GM12875 (cell line): ENCODE measurements at regions not wholly inside any gene's neighbourhood (a gene's known extent, or its start where the extent isn't known, plus 50 kb on each side); places are given as distances from the start of the nearest gene placed in this dataset.

ENCODE experiments used
- H3K4me3 ChIP-seq: one replicate; pipeline ENCODE4 v1.5.1; 2011; ENCODE audit warnings: low read depth, low read length, control low read depth
- TF ChIP-seq, protein P1 (sequence below): IDR thresholded peaks from 2 replicates; pipeline ENCODE4 v1.5.1; 2011; ENCODE audit warnings: low read depth, mild to moderate bottlenecking, control low read depth, inconsistent platforms, low read length, moderate library complexity, borderline replicate concordance; ENCODE audit not compliant: insufficient read depth

DNA sequence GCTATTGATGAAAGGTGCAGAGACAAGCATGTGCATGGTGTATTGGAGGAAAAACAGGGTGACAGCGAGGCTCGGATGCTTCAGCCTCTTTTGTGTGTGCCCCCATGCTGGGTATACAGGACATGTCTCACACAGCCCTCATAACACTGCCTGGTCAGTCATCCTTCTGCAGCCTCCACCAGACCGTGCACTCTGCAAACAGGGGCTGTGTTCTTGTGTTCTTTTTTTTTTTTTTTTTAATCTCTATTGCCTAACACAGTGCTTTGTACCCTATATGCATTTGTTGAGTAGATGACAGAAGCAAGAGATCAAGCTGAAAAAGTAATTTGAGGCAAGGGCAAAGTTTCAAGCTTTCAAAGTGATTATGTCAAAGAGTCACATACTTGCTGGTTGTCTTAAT lies 367.2 kb upstream of the SLITRK1 start:
- H3K4me3 ChIP-seq, result no peak overlapping the region
- TF ChIP-seq, protein P1, sequence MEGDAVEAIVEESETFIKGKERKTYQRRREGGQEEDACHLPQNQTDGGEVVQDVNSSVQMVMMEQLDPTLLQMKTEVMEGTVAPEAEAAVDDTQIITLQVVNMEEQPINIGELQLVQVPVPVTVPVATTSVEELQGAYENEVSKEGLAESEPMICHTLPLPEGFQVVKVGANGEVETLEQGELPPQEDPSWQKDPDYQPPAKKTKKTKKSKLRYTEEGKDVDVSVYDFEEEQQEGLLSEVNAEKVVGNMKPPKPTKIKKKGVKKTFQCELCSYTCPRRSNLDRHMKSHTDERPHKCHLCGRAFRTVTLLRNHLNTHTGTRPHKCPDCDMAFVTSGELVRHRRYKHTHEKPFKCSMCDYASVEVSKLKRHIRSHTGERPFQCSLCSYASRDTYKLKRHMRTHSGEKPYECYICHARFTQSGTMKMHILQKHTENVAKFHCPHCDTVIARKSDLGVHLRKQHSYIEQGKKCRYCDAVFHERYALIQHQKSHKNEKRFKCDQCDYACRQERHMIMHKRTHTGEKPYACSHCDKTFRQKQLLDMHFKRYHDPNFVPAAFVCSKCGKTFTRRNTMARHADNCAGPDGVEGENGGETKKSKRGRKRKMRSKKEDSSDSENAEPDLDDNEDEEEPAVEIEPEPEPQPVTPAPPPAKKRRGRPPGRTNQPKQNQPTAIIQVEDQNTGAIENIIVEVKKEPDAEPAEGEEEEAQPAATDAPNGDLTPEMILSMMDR, result no peak

- no peak overlapping the region for H3K4me3 ChIP-seq
- TF ChIP-seq, protein P1, result no peak
Observed at GRCh38 chr13:84243340-84243739, 361.1 kb upstream of the SLITRK1 start.

DNA sequence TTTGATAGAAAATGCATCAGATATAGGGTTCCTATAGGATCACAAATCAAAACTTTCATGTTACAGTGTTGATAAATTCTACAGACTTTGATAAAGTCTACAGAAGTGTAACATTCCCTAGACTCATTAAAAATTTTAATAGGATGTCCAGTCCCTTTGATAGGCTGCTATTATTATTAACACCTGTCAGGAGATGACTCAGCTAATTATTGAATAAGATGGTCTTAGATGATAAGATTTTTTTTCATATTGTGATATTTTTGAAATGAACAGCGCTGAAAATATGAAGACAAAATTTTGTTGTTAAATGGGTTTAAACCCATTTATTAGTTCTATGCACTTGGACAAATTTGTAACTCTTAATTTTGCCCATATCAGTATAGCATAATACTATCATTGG lies 356.8 kb upstream of the SLITRK1 start:
- H3K4me3 ChIP-seq, result no peak overlapping the region
- TF ChIP-seq, protein P1, result no peak

GRCh38 chr13:84238381-84238780 lies 356.1 kb upstream of the SLITRK1 start:
- H3K4me3 ChIP-seq, result no peak overlapping the region
- TF ChIP-seq, protein P1, result no peak

- no peak overlapping the region for H3K4me3 ChIP-seq
- TF ChIP-seq, protein P1, result no peak
Observed at GRCh38 chr13:84237143-84237542, 354.9 kb upstream of the SLITRK1 start.

DNA sequence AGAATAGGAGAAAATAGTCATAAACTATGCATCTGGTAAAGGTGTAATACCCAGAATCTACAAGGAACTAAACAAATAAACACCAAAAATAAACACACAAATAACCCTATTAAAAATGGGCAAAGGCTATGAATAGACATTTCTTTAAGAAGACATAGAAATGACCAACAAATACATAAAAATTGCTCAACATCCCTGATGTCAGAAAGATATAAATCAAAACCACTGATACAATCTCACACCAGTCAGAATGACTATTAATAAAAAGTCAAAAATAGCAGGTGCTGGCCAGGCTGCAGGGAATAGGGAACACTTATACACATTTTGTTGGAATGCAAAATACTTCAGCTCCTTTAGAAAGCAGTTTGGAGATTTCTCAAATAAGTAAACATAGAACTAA lies 352.1 kb upstream of the SLITRK1 start:
- TF ChIP-seq, protein P1, result no peak
- no peak overlapping the region for H3K4me3 ChIP-seq

DNA sequence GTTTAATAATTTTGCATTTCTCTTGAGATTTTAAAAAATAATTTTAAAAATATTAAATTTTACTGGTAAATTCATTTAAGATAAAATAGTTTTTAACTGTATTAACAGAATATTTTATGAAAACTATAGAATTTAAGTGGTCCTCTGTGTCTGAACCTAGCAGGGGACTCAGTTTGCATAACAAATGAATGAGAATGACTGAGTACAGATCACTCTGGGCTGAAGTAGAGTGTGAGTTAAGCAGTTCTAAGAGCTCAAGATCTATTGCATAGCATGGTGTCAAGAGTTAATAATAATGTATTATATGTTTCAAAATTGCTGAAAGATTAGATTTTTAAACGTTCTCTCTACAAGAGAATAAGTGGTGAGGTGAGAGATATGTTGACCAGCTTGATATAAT lies 348.3 kb upstream of the SLITRK1 start:
- no peak overlapping the region for H3K4me3 ChIP-seq
- TF ChIP-seq, protein P1, result no peak
